PC-9 (cell line): ENCODE measurements at regions not wholly inside any gene's neighbourhood (a gene's known extent, or its start where the extent isn't known, plus 50 kb on each side); places are given as distances from the start of the nearest gene placed in this dataset.

Experiments used
- BruUV-seq: library from RNA; stranded (reverse); fragments of 400-500 nt; replicated peaks from 2 replicates; lab custom pipeline; 2021; lab: Mats Ljungman, UMichigan
- CTCF ChIA-PET: fragments of 300-600 bp; sonication (Branson Sonifier 250); formaldehyde crosslinking; loops from one replicate; lab custom pipeline; 2022; ENCODE audit warnings: antibody characterized with exemption; lab: Charles Lee
- POLR2A ChIA-PET: fragments of 300-600 bp; sonication (Branson Sonifier 250); formaldehyde crosslinking; loops from one replicate; lab custom pipeline; 2022; ENCODE audit warnings: antibody characterized with exemption; ENCODE audit not compliant: unreplicated experiment; lab: Charles Lee
- DNase-seq, 2 experiments: peaks; one replicate each; pipeline versions ENCODE4 v3.0.0 to v3.0.0-alpha.2; 2015 to 2022; ENCODE audit warnings: mixed read lengths in 1 of 2
- H2AFZ ChIP-seq: fragments of 200-600 bp; sonication (generic); 2 replicates; pipeline ENCODE4 v1.8.1; 2017; ENCODE audit warnings: antibody characterized with exemption
- H3F3A ChIP-seq: fragments of 200-600 bp; sonication (generic); 2 replicates; pipeline ENCODE4 v1.8.1; 2017; ENCODE audit warnings: antibody characterized with exemption, mild to moderate bottlenecking, low read depth; ENCODE audit not compliant: insufficient read depth
- H3K27ac ChIP-seq: fragments of 200-600 bp; sonication (generic); 2 replicates; pipeline ENCODE4 v1.6.1; 2016; ENCODE audit warnings: mixed run types
- H3K27me3 ChIP-seq: fragments of 200-600 bp; sonication (generic); 2 replicates; pipeline ENCODE4 v1.6.1; 2016; ENCODE audit warnings: low read depth, mixed run types; ENCODE audit not compliant: insufficient read depth
- H3K36me3 ChIP-seq: fragments of 200-600 bp; sonication (generic); 2 replicates; pipeline ENCODE4 v1.6.1; 2016; ENCODE audit warnings: low read depth, mixed run types
- H3K4me1 ChIP-seq: fragments of 200-600 bp; sonication (generic); replicated peaks from 2 replicates; pipeline ENCODE4 v1.6.1; 2016; ENCODE audit warnings: mixed run types; ENCODE audit not compliant: insufficient read depth
- H3K4me2 ChIP-seq: fragments of 200-600 bp; sonication (generic); 2 replicates; pipeline ENCODE4 v1.6.1; 2017; ENCODE audit warnings: mixed run types
- H3K4me3 ChIP-seq: fragments of 200-600 bp; sonication (generic); 2 replicates; pipeline ENCODE4 v1.6.1; 2016; ENCODE audit warnings: mixed run types
- H3K79me2 ChIP-seq: fragments of 200-600 bp; sonication (generic); 2 replicates; pipeline ENCODE4 v1.6.1; 2017; ENCODE audit warnings: low read depth, mixed run types
- H3K9me2 ChIP-seq: fragments of 200-600 bp; sonication (generic); 2 replicates; pipeline ENCODE4 v1.8.1; 2017; ENCODE audit warnings: mild to moderate bottlenecking; ENCODE audit not compliant: insufficient read depth
- H3K9me3 ChIP-seq: fragments of 200-600 bp; sonication (generic); 2 replicates; pipeline ENCODE4 v1.8.1; 2016; ENCODE audit warnings: low read depth; ENCODE audit not compliant: insufficient read depth
- H4K20me1 ChIP-seq: fragments of 200-600 bp; sonication (generic); 2 replicates; pipeline ENCODE4 v1.8.1; 2017; ENCODE audit not compliant: insufficient read depth
- CTCF ChIP-seq: fragments of 200-600 bp; sonication (generic); conservative IDR thresholded peaks from 2 replicates; pipeline ENCODE4 v1.6.1; 2017; ENCODE audit warnings: mixed run types, antibody characterized with exemption, mild to moderate bottlenecking, moderate library complexity
- EZH2 ChIP-seq: fragments of 200-600 bp; sonication (generic); IDR thresholded peaks from 2 replicates; pipeline ENCODE4 v1.8.0; 2017; ENCODE audit warnings: antibody characterized with exemption, low read depth
- intact Hi-C: fragments of 100-400 bp; cut with micrococcal nuclease; formaldehyde crosslinking; loops from one replicate; pipeline ENCODE4 v1.10.0; 2022; ENCODE audit not compliant: unreplicated experiment

- BruUV-seq: no TSS peak
- DNase-seq: no peak
Observed at GRCh38 chr7:81407094-81407493, 362.8 kb downstream of the HGF start.

GRCh38 chr7:81404669-81405068 lies 365.2 kb downstream of the HGF start:
- POLR2A ChIA-PET: no interaction called here
- Histone ChIP-seq H3K36me3 (no peaks in the 10 kb centered on the region), H3K9me2 (no peaks in the 10 kb centered on the region), H3K79me2 (no peaks in the 10 kb centered on the region), H3F3A (no peaks in the 10 kb centered on the region), H3K4me1 (no peaks in the 10 kb centered on the region), H3K27ac (no peak overlapping the region), H4K20me1 (no peaks in the 10 kb centered on the region), H3K27me3 (no peaks in the 10 kb centered on the region), H2AFZ (no peak overlapping the region), H3K4me3 (no peak overlapping the region), H3K4me2 (no peak overlapping the region), H3K9me3 (no peaks in the 10 kb centered on the region)
- no TSS peak for BruUV-seq
- CTCF ChIA-PET: no interaction called here
- TF ChIP-seq CTCF: no peak
- TF ChIP-seq EZH2: no peak
- intact Hi-C loops: no loop called here
- no peak for DNase-seq

More at GRCh38 chr7:81407094-81407493, 362.8 kb downstream of the HGF start:
- Histone ChIP-seq H3K9me2 (no peaks in the 10 kb centered on the region), H3K27ac (no peak overlapping the region), H3K36me3 (no peaks in the 10 kb centered on the region), H3K27me3 (no peaks in the 10 kb centered on the region), H3K79me2 (no peaks in the 10 kb centered on the region), H3F3A (no peaks in the 10 kb centered on the region), H3K4me3 (no peak overlapping the region), H3K9me3 (no peaks in the 10 kb centered on the region), H3K4me2 (no peak overlapping the region), H2AFZ (no peak overlapping the region), H4K20me1 (no peaks in the 10 kb centered on the region), H3K4me1 (no peaks in the 10 kb centered on the region)
- POLR2A ChIA-PET: no interaction called here
- TF ChIP-seq EZH2 (no peak), CTCF (no peak)
- CTCF ChIA-PET: no interaction called here
- intact Hi-C loops: no loop called here

- no peak overlapping the region for H3K4me3 ChIP-seq
- no peaks in the 10 kb centered on the region for H3K9me3 ChIP-seq
- POLR2A ChIA-PET: no interaction called here
- H3K27me3 ChIP-seq: no peaks in the 10 kb centered on the region
- H4K20me1 ChIP-seq: no peaks in the 10 kb centered on the region
- no peaks in the 10 kb centered on the region for H3K36me3 ChIP-seq
- no peak overlapping the region for H3K4me2 ChIP-seq
- H2AFZ ChIP-seq: no peak overlapping the region
- H3K27ac ChIP-seq: no peak overlapping the region
- DNase-seq: no peak
- intact Hi-C loops: no loop called here
- H3F3A ChIP-seq: no peaks in the 10 kb centered on the region
- BruUV-seq: no TSS peak
- no peaks in the 10 kb centered on the region for H3K79me2 ChIP-seq
- H3K4me1 ChIP-seq: no peaks in the 10 kb centered on the region
- CTCF ChIA-PET: no interaction called here
- no peaks in the 10 kb centered on the region for H3K9me2 ChIP-seq
- TF ChIP-seq EZH2 (no peak), CTCF (no peak)
Observed at GRCh38 chr7:81402227-81402626, 367.6 kb downstream of the HGF start.
